Left ventricle myocardium inferior (tissue), 1 donor: ENCODE measurements at regions not wholly inside any gene's neighbourhood (a gene's known extent, or its start where the extent isn't known, plus 50 kb on each side); places are given as distances from the start of the nearest gene placed in this dataset.
"Not testable (repeated sequence)": the region's sequence is repeated elsewhere in the genome, so short reads cannot be mapped to it uniquely, and the experiment has no call there.

Experiments
- DNase-seq: peaks from one replicate; pipeline ENCODE4 v3.0.0-alpha.2; 2020
- H3K27ac ChIP-seq: fragments of 200-600 bp; replicated peaks from 2 replicates; pipeline ENCODE4 v1.8.0; 2021
- H3K27me3 ChIP-seq: fragments of 200-600 bp; 2 replicates; pipeline ENCODE4 v1.8.0; 2021; ENCODE audit warnings: low read depth
- H3K36me3 ChIP-seq: fragments of 200-600 bp; 2 replicates; pipeline ENCODE4 v1.8.0; 2021
- H3K4me1 ChIP-seq: fragments of 200-600 bp; 2 replicates; pipeline ENCODE4 v1.8.0; 2021
- H3K4me3 ChIP-seq: fragments of 200-600 bp; 2 replicates; pipeline ENCODE4 v1.8.0; 2021; ENCODE audit warnings: mild to moderate bottlenecking, moderate library complexity
- H3K9me3 ChIP-seq: fragments of 200-600 bp; replicated peaks from 2 replicates; pipeline ENCODE4 v1.8.0; 2021
- intact Hi-C: fragments of 100-400 bp; cut with micrococcal nuclease; formaldehyde crosslinking; loops from one replicate; pipeline ENCODE4 v1.11.0; 2022
- TF ChIP-seq, protein P1 (sequence below): fragments of 200-600 bp; IDR thresholded peaks from 2 replicates; pipeline ENCODE4 v1.8.0; 2021; ENCODE audit warnings: antibody characterized with exemption, mild to moderate bottlenecking, borderline replicate concordance
- donor health status: DM: no; HTN: yes; CAD: no; lungs with severe emphysema.

- Histone ChIP-seq H3K36me3 (no peaks in the 10 kb centered on the region), H3K27ac (no peak overlapping the region), H3K27me3 (no peaks in the 10 kb centered on the region), H3K9me3 (peaks cover 5% of the 10 kb centered on the region), H3K4me1 (no peaks in the 10 kb centered on the region), H3K4me3 (no peak overlapping the region)
- intact Hi-C loops, result no loop called here
- TF ChIP-seq, protein P1, sequence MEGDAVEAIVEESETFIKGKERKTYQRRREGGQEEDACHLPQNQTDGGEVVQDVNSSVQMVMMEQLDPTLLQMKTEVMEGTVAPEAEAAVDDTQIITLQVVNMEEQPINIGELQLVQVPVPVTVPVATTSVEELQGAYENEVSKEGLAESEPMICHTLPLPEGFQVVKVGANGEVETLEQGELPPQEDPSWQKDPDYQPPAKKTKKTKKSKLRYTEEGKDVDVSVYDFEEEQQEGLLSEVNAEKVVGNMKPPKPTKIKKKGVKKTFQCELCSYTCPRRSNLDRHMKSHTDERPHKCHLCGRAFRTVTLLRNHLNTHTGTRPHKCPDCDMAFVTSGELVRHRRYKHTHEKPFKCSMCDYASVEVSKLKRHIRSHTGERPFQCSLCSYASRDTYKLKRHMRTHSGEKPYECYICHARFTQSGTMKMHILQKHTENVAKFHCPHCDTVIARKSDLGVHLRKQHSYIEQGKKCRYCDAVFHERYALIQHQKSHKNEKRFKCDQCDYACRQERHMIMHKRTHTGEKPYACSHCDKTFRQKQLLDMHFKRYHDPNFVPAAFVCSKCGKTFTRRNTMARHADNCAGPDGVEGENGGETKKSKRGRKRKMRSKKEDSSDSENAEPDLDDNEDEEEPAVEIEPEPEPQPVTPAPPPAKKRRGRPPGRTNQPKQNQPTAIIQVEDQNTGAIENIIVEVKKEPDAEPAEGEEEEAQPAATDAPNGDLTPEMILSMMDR, result no peak
- no peak for DNase-seq
Observed at GRCh38 chr2:31654241-31654640, 73.5 kb upstream of the SRD5A2 start.

- TF ChIP-seq, protein P1, result no peak
- no peak for DNase-seq
- intact Hi-C loops, result no loop called here
- no peaks in the 10 kb centered on the region for H3K9me3 ChIP-seq
- H3K27ac ChIP-seq, result no peak overlapping the region
- H3K4me1 ChIP-seq, result no peaks in the 10 kb centered on the region
- H3K27me3 ChIP-seq, result no peaks in the 10 kb centered on the region
- H3K36me3 ChIP-seq, result no peaks in the 10 kb centered on the region
- H3K4me3 ChIP-seq, result no peak overlapping the region
Observed at GRCh38 chr2:31651736-31652135, 71.0 kb upstream of the SRD5A2 start.

DNA sequence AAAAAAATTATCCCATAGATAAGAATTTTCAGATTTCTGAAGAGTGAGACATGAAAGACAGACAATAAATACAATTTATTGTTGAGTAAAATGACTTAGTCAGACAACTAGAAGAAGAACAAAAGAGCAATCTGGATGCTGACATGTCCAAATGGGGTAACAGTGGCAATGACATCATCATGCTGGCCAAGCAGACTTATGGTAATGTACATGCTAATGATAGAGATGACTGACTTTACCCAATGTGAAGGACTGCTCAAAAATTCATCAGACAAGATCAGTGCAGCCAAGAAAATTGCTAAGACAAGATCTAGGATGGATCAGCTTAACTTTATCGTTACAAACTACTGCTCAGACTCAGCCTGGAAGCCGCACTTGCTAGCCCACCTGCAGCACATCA is 70.5 kb upstream of the SRD5A2 start:
- no peak for DNase-seq
- intact Hi-C loops, result no loop called here
- H3K27ac ChIP-seq, result no peak overlapping the region
- TF ChIP-seq, protein P1, result no peak
- H3K9me3 ChIP-seq, result no peaks in the 10 kb centered on the region
- no peaks in the 10 kb centered on the region for H3K4me1 ChIP-seq
- H3K36me3 ChIP-seq, result no peaks in the 10 kb centered on the region
- H3K4me3 ChIP-seq, result no peak overlapping the region
- no peaks in the 10 kb centered on the region for H3K27me3 ChIP-seq

- intact Hi-C loops, result no loop called here
- Histone ChIP-seq H3K4me1 (no peaks in the 10 kb centered on the region), H3K4me3 (no peak overlapping the region), H3K36me3 (no peaks in the 10 kb centered on the region), H3K27ac (no peak overlapping the region), H3K9me3 (no peaks in the 10 kb centered on the region), H3K27me3 (peaks cover 5% of the 10 kb centered on the region)
- TF ChIP-seq, protein P1, result no peak
- DNase-seq, result no peak
Observed at GRCh38 chr2:31644551-31644950, 63.8 kb upstream of the SRD5A2 start.

GRCh38 chr2:31642707-31643106 is 62.0 kb upstream of the SRD5A2 start:
- H3K36me3 ChIP-seq, result no peaks in the 10 kb centered on the region
- H3K27ac ChIP-seq, result no peak overlapping the region
- peaks cover 5% of the 10 kb centered on the region for H3K27me3 ChIP-seq
- no peaks in the 10 kb centered on the region for H3K9me3 ChIP-seq
- H3K4me1 ChIP-seq, result no peaks in the 10 kb centered on the region
- H3K4me3 ChIP-seq, result no peak overlapping the region
- DNase-seq, result no peak
- intact Hi-C loops, result no loop called here
- TF ChIP-seq, protein P1, result no peak

- H3K4me3 ChIP-seq, H3K36me3 ChIP-seq, H3K4me1 ChIP-seq, H3K27me3 ChIP-seq, DNase-seq, intact Hi-C loops, H3K27ac ChIP-seq: not testable (repeated sequence)
- peaks cover 12% of the 10 kb centered on the region for H3K9me3 ChIP-seq
Observed at GRCh38 chr2:31632201-31632600, 51.5 kb upstream of the SRD5A2 start.
